Neural progenitor cell (in vitro differentiated cells): ENCODE measurements at regions not wholly inside any gene's neighbourhood (a gene's known extent, or its start where the extent isn't known, plus 50 kb on each side); places are given as distances from the start of the nearest gene placed in this dataset.

ENCODE experiments used
- DNase-seq: peaks from one replicate; pipeline ENCODE4 v3.0.0-alpha.2; 2016; ENCODE audit warnings: low spot score
- H2AFZ ChIP-seq: fragments of 200-600 bp; sonication (generic); replicated peaks from 2 replicates; pipeline ENCODE4 v1.6.1; 2016; ENCODE audit warnings: antibody characterized with exemption
- H3F3A ChIP-seq: fragments of 200-600 bp; sonication (generic); 2 replicates; pipeline ENCODE4 v1.6.1; 2016; ENCODE audit warnings: antibody characterized with exemption, low read depth
- H3K27ac ChIP-seq: fragments of 200-600 bp; sonication (generic); 2 replicates; pipeline ENCODE4 v1.5.1; 2016; ENCODE audit warnings: mild to moderate bottlenecking
- H3K27me3 ChIP-seq: fragments of 200-600 bp; sonication (generic); 2 replicates; pipeline ENCODE4 v1.6.1; 2016; ENCODE audit warnings: mild to moderate bottlenecking, moderate library complexity
- H3K36me3 ChIP-seq: fragments of 200-600 bp; sonication (generic); 2 replicates; pipeline ENCODE4 v1.5.1; 2016
- H3K4me1 ChIP-seq: fragments of 200-600 bp; sonication (generic); 2 replicates; pipeline ENCODE4 v1.6.1; 2016; ENCODE audit warnings: mixed run types
- H3K4me2 ChIP-seq: fragments of 200-600 bp; sonication (generic); 2 replicates; pipeline ENCODE4 v1.6.1; 2016
- H3K4me3 ChIP-seq: fragments of 200-600 bp; sonication (generic); 2 replicates; pipeline ENCODE4 v1.5.1; 2016
- H3K79me2 ChIP-seq: fragments of 200-600 bp; sonication (generic); 2 replicates; pipeline ENCODE4 v1.6.1; 2016; ENCODE audit warnings: low read depth
- H3K9ac ChIP-seq: fragments of 200-600 bp; sonication (generic); 2 replicates; pipeline ENCODE4 v1.6.1; 2016
- H3K9me3 ChIP-seq: fragments of 200-600 bp; sonication (generic); 2 replicates; pipeline ENCODE4 v1.5.1; 2016; ENCODE audit warnings: low read depth
- H4K20me1 ChIP-seq: fragments of 200-600 bp; sonication (generic); 2 replicates; pipeline ENCODE4 v1.6.1; 2016; ENCODE audit warnings: low read depth
- H3K27ac Mint-ChIP-seq: 3 replicates; pipeline ENCODE4 v1.8.0; 2021; ENCODE audit warnings: mixed read lengths
- H3K27me3 Mint-ChIP-seq: 2 replicates; pipeline ENCODE4 v1.8.0; 2022; ENCODE audit warnings: low read depth, mild to moderate bottlenecking, inconsistent platforms, moderate library complexity, mixed read lengths; ENCODE audit not compliant: insufficient read depth
- H3K36me3 Mint-ChIP-seq: 3 replicates; pipeline ENCODE4 v1.8.0; 2021; ENCODE audit warnings: mixed read lengths
- H3K4me1 Mint-ChIP-seq: 3 replicates; pipeline ENCODE4 v1.8.0; 2021; ENCODE audit warnings: mixed read lengths
- H3K4me3 Mint-ChIP-seq: 3 replicates; pipeline ENCODE4 v1.8.0; 2021; ENCODE audit warnings: mild to moderate bottlenecking, moderate library complexity, mixed read lengths
- H3K9me3 Mint-ChIP-seq: 3 replicates; pipeline ENCODE4 v1.8.0; 2020; ENCODE audit warnings: mixed read lengths
- CTCF ChIP-seq: fragments of 200-600 bp; sonication (generic); IDR thresholded peaks from 2 replicates; pipeline ENCODE4 v1.5.1; 2017; ENCODE audit warnings: antibody characterized with exemption, mild to moderate bottlenecking
- EZH2 ChIP-seq: fragments of 200-600 bp; sonication (generic); IDR thresholded peaks from 2 replicates; pipeline ENCODE4 v1.6.1; 2017; ENCODE audit warnings: antibody characterized with exemption, mild to moderate bottlenecking, moderate library complexity
- EZH2phosphoT487 ChIP-seq: fragments of 200-600 bp; sonication (generic); IDR thresholded peaks from 2 replicates; pipeline ENCODE4 v1.6.1; 2017; ENCODE audit warnings: antibody characterized with exemption

- Histone ChIP-seq H3K79me2 (no peaks in the 10 kb centered on the region), H3K9ac (no peak overlapping the region), H2AFZ (no peak overlapping the region), H3F3A (no peaks in the 10 kb centered on the region), H3K27me3 (no peaks in the 10 kb centered on the region), H3K27ac (no peak overlapping the region), H3K4me3 (no peak overlapping the region), H3K4me2 (no peak overlapping the region), H3K9me3 (no peaks in the 10 kb centered on the region), H3K36me3 (no peaks in the 10 kb centered on the region), H4K20me1 (no peaks in the 10 kb centered on the region), H3K4me1 (peaks cover 8% of the 10 kb centered on the region)
- no peaks in the 10 kb centered on the region for H3K36me3 Mint-ChIP-seq
- H3K4me3 Mint-ChIP-seq = no peak overlapping the region
- H3K27me3 Mint-ChIP-seq = no peaks in the 10 kb centered on the region
- TF ChIP-seq EZH2phosphoT487 (no peak), CTCF (no peak), EZH2 (no peak)
- no peaks in the 10 kb centered on the region for H3K9me3 Mint-ChIP-seq
- H3K27ac Mint-ChIP-seq = no peak overlapping the region
- no peak for DNase-seq
- H3K4me1 Mint-ChIP-seq = peaks cover 6% of the 10 kb centered on the region
Observed at GRCh38 chr2:59986511-59986910, 566.9 kb downstream of the BCL11A start.

- Mint-ChIP-seq H3K4me1 (peaks cover 6% of the 10 kb centered on the region), H3K9me3 (no peaks in the 10 kb centered on the region)
Observed at GRCh38 chr2:59985923-59986322, 567.5 kb downstream of the BCL11A start.

GRCh38 chr2:59974051-59974766 is 579.2 kb downstream of the BCL11A start:
- no peak overlapping the region for H3K27ac ChIP-seq
- H3K27me3 ChIP-seq = no peaks in the 10 kb centered on the region
- H3K27me3 Mint-ChIP-seq = peaks cover 11% of the 10 kb centered on the region
- no peak for TF ChIP-seq EZH2
- peaks cover 2% of the 10 kb centered on the region for H3K9me3 Mint-ChIP-seq
- no peak overlapping the region for H3K9ac ChIP-seq
- no peak overlapping the region for H3K4me3 Mint-ChIP-seq
- no peaks in the 10 kb centered on the region for H3K79me2 ChIP-seq
- no peak overlapping the region for H3K4me3 ChIP-seq
- H2AFZ ChIP-seq = no peak overlapping the region
- peak; percentile 13 for DNase-seq
- no peak overlapping the region for H3K4me2 ChIP-seq
- peaks cover 5% of the 10 kb centered on the region for H3K4me1 ChIP-seq
- no peaks in the 10 kb centered on the region for H3K36me3 ChIP-seq
- H3K27ac Mint-ChIP-seq = peak overlapping the region; percentile 40
- no peaks in the 10 kb centered on the region for H3K36me3 Mint-ChIP-seq
- peaks cover 38% of the 10 kb centered on the region for H3K4me1 Mint-ChIP-seq
- no peaks in the 10 kb centered on the region for H3K9me3 ChIP-seq
- H4K20me1 ChIP-seq = no peaks in the 10 kb centered on the region
- H3F3A ChIP-seq = no peaks in the 10 kb centered on the region

More at GRCh38 chr2:59985923-59986322, 567.5 kb downstream of the BCL11A start:
- no peak overlapping the region for H3K9ac ChIP-seq
- Mint-ChIP-seq H3K36me3 (no peaks in the 10 kb centered on the region), H3K27ac (no peak overlapping the region), H3K27me3 (no peaks in the 10 kb centered on the region), H3K4me3 (no peak overlapping the region)
- no peak for DNase-seq
- no peaks in the 10 kb centered on the region for H3F3A ChIP-seq
- peaks cover 8% of the 10 kb centered on the region for H3K4me1 ChIP-seq
- H3K9me3 ChIP-seq = no peaks in the 10 kb centered on the region
- no peak overlapping the region for H2AFZ ChIP-seq
- TF ChIP-seq EZH2 = no peak
- TF ChIP-seq EZH2phosphoT487 = no peak
- TF ChIP-seq CTCF = no peak
- no peak overlapping the region for H3K27ac ChIP-seq
- H4K20me1 ChIP-seq = no peaks in the 10 kb centered on the region
- H3K36me3 ChIP-seq = no peaks in the 10 kb centered on the region
- H3K27me3 ChIP-seq = no peaks in the 10 kb centered on the region
- no peak overlapping the region for H3K4me3 ChIP-seq
- H3K4me2 ChIP-seq = no peak overlapping the region
- no peaks in the 10 kb centered on the region for H3K79me2 ChIP-seq

- Histone ChIP-seq H3F3A (no peaks in the 10 kb centered on the region), H4K20me1 (no peaks in the 10 kb centered on the region), H3K9ac (no peak overlapping the region), H3K27ac (no peak overlapping the region), H3K9me3 (no peaks in the 10 kb centered on the region), H3K4me3 (no peak overlapping the region), H3K4me1 (peaks cover 2% of the 10 kb centered on the region), H2AFZ (no peak overlapping the region), H3K36me3 (no peaks in the 10 kb centered on the region), H3K27me3 (no peaks in the 10 kb centered on the region), H3K79me2 (no peaks in the 10 kb centered on the region), H3K4me2 (no peak overlapping the region)
- H3K4me3 Mint-ChIP-seq = no peak overlapping the region
- peaks cover 22% of the 10 kb centered on the region for H3K4me1 Mint-ChIP-seq
- TF ChIP-seq CTCF (no peak), EZH2phosphoT487 (no peak), EZH2 (no peak)
- no peaks in the 10 kb centered on the region for H3K36me3 Mint-ChIP-seq
- no peak overlapping the region for H3K27ac Mint-ChIP-seq
- peaks cover 9% of the 10 kb centered on the region for H3K27me3 Mint-ChIP-seq
- H3K9me3 Mint-ChIP-seq = no peaks in the 10 kb centered on the region
- DNase-seq = no peak
Observed at GRCh38 chr2:59969161-59969560, 584.3 kb downstream of the BCL11A start.
